HEK293 (cell line): ENCODE measurements at regions not wholly inside any gene's neighbourhood (a gene's known extent, or its start where the extent isn't known, plus 50 kb on each side); places are given as distances from the start of the nearest gene placed in this dataset.

Source experiments
- CTCF ChIP-seq: fragments of 450-650 bp; formaldehyde crosslinking; IDR thresholded peaks from 2 replicates; pipeline ENCODE4 v1.5.1; 2016; ENCODE audit warnings: missing biosample characterization, missing genetic modification characterization
- SCRT2 ChIP-seq: fragments of 450-650 bp; formaldehyde crosslinking; IDR thresholded peaks from 2 replicates; pipeline ENCODE4 v1.5.1; 2016; ENCODE audit warnings: missing biosample characterization, missing genetic modification characterization
- TSHZ1 ChIP-seq: fragments of 450-650 bp; formaldehyde crosslinking; IDR thresholded peaks from 2 replicates; pipeline ENCODE4 v1.5.1; 2016; ENCODE audit warnings: missing biosample characterization, missing genetic modification characterization, borderline replicate concordance
- ZBTB20 ChIP-seq: fragments of 450-650 bp; formaldehyde crosslinking; IDR thresholded peaks from 2 replicates; pipeline ENCODE4 v1.5.1; 2016; ENCODE audit warnings: missing biosample characterization, missing genetic modification characterization
- ZNF132 ChIP-seq: fragments of 450-650 bp; formaldehyde crosslinking; IDR thresholded peaks from 2 replicates; pipeline ENCODE4 v1.5.1; 2017; ENCODE audit warnings: missing biosample characterization, missing genetic modification characterization, borderline replicate concordance
- ZNF433 ChIP-seq: fragments of 450-650 bp; formaldehyde crosslinking; IDR thresholded peaks from 2 replicates; pipeline ENCODE4 v1.5.1; 2016; ENCODE audit warnings: missing biosample characterization, missing genetic modification characterization, low read depth
- ZNF660 ChIP-seq: fragments of 450-650 bp; IDR thresholded peaks from 2 replicates; pipeline ENCODE4 v1.5.1; 2018; ENCODE audit warnings: missing biosample characterization, mild to moderate bottlenecking, missing genetic modification characterization

- TF ChIP-seq ZNF660 (tag by site-specific recombination) (no peak), SCRT2 (no peak), TSHZ1 (tag by site-specific recombination) (no peak), CTCF (no peak), ZNF132 (tag by site-specific recombination) (no peak), ZNF433 (tag by site-specific recombination) (no peak), ZBTB20 (tag by site-specific recombination) (no peak)
These were observed 164.5 kb upstream of the MOCS1 start for GRCh38 chr6:40098774-40099173.
